GM21737 (cell line): ENCODE measurements at regions not wholly inside any gene's neighbourhood (a gene's known extent, or its start where the extent isn't known, plus 50 kb on each side); places are given as distances from the start of the nearest gene placed in this dataset.
"Not testable (repeated sequence)": the region's sequence is repeated elsewhere in the genome, so short reads cannot be mapped to it uniquely, and the experiment has no call there.

Experiments
- ATAC-seq: cut with Tn5 transposase; IDR thresholded peaks from one replicate; pipeline ENCODE4 v1.9.1; 2021; ENCODE audit warnings: mild to moderate bottlenecking, moderate library complexity; ENCODE audit not compliant: unreplicated experiment

DNA sequence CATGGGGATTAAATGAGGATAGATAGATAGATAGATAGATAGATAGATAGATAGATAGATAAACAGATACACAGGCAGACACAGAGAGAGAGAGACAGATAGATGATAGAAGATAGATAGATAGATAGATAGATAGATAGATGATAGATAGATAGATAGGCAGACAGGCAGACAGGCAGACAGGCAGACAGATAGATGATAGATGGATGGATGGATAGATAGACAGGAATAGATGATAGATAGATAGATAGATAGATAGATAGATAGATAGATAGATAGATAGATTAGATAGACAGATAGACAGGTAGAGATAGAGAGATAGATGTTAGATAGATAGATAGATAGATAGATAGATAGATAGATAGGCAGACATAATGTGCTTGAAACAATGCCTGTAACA lies 137.3 kb downstream of the MED10 start:
- not testable (repeated sequence) for ATAC-seq

DNA sequence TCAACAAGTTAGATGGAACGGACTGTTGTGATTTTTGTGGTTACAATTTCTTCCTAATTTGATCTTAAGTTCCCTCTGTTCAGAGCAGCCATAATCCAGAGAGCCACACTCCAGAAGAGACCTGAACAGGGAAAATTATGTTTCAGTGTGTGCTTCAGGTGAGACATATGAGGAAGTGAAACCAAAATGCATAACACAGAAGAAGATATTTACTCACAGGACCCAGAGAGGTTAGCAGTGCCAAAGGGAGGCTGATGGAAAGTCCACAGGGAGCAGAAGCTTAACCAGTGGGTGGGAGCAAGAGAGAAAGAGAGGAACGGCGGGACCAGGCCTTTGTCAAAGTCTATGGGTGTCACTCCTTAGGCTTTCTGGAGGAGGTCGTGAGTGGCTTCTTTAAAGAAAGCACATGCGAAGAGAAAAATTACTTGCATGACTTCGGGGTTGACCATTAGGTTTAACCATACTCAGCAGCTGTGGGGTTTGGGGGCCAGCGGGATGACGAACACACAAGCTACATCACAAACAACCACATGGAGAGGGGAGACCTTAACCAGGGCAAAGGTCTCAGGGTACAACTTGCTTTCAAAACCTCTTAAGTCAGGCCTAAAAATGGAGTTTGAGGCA lies 141.4 kb downstream of the MED10 start:
- ATAC-seq = no peak

DNA sequence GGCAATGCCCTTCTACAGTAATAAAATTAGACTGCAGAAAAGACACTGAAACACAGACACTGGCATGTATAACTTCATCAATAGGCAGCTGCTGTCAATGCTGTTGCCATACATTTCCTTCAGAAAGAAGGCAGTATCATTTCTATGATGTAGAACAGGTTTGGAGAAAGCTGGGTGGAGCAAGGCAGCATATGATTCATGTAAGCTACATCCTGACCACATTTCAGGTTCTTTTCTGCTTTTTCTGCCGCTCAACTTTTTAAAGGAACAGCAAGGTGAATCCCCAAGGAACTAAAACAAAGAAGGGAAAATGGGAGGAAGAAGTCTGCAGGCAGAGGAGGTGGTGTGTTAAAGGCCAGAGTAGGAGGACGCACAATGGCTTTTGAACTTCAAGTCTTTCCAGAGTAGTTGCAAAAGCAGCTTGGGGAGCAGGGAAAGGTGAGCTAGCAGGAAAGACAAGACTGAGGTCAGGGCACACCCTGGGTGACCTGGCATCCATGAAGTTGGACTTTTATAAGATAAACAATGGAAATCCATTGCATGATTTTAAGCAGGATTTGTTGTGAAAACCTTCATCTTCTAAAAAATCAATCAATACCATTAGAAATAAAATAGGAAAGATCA lies 142.1 kb downstream of the MED10 start:
- no peak for ATAC-seq

DNA sequence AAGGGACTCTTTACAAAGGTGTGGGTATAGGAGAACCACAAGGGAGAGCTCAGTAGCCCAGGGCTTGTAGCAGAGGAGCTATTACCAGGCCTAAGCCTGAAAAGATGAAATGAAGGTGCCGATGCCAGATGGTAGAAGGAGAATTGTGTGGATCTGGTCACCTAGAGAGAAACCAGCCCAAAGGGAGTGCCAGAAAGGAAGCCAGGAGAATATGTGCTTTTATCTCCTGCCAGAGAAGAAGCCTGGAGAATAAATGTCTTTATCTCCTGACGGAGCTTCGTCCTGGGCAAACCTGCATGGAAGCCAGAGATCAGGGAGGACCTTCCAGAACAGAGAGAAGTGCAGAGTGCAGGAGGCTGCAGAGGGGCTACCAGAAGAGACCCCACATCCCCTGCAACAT lies 142.6 kb downstream of the MED10 start:
- ATAC-seq = no peak

DNA sequence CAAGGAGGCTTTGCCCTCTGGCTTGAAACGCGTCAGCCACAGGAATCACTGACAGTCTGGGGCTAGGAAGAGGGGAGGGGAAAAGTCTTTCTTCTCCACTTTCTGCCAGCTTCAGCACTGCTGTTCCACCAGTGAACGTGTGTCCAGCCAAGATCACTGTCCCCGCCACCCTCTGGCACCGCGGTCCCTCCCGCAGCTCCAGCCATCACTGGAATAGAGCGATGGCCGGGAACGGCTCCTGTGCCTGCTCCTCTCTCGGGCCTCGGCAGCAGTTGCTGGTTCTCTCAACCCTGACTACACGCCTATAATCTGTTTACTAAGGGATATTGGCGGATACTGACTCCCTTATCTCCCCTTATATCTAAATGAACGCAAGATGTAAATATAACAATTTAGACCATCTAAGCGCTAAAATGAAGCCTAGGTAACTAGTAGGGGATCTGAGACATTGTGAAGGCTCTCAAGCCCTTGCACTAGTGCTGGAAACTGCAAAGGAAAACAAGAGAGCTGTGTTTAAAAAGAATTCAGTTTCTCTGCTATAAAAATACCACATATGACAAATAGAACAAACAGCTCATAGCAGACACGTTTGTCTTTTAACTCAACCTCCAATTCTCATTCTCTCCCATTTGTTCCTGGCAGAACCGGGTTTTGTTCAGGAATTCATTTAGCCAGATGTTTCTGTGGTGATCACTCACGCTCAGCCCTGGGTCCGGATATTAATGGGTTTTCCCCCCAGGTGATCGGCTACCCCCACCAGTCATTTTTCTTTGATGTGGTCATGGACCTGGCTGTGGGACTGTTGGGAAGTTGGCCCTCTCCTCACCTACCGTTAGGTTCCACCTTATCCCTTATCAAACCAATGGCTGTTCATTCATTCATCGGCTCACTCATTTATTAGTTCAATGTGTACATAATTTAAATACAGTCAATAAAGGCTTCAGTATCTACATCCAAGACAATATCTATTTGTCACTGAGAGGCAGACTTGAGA lies 149.8 kb downstream of the MED10 start:
- no peak for ATAC-seq

DNA sequence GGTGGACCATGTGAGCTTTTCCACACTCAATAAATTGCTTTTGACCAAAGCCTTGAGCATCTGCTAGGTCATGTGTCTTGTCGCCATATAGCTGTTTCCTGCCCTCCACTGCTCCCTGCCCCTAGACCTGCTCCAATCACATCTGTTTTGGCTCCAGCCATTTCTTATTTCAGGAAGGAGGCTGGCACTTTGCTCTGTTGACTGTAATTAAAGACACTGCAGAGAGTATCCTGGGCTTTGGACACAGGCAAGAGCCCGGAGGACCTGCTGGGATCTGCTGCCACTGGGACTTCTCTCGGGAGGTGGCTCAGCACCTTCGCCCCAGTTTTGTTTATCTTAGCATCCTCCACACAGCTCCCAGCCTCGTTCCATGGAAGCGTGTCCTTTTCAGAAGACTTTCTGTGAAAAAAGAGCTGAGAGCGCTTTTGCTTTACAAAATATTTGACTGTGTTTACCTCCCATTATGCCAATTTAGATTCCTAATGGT lies 153.2 kb downstream of the MED10 start:
- ATAC-seq = no peak

DNA sequence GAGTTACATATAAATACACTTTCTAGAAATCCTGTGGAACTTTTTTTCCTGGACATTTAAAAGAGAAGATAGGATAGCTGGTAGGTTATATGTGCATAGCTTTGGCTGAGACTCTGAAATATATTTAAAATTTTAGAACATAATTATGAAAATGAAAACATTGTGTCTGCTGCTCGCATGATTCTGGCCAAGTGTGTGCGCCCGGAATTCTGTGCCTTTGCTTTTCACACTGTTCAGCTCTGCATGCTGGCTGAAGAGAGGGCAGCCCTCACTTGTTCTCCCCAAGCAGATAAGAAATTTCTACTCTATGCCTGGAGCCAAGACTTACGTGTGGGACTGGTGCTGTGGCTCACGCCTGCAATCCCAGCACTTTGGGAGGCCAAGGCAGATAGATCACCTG lies 153.9 kb downstream of the MED10 start:
- no peak for ATAC-seq

DNA sequence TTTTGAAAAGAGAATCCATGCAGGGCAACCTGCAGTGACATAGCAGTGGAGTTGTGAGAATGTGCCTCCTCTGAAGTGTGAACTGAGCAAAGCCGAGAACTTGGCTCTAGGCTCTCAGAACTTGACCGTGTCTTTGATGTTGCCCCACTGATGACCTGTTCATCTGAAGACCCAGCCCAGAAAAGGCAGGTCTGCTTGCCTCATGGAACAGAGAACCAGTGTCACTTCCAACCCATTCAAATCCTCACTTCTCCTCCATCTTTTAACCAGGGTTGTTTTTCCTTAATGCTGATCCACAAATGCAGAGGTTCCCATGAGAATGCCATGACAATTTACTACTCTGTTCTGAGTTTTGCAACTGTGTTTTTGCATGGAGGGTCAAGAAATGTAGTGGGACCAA lies 155.4 kb downstream of the MED10 start:
- ATAC-seq = no peak

DNA sequence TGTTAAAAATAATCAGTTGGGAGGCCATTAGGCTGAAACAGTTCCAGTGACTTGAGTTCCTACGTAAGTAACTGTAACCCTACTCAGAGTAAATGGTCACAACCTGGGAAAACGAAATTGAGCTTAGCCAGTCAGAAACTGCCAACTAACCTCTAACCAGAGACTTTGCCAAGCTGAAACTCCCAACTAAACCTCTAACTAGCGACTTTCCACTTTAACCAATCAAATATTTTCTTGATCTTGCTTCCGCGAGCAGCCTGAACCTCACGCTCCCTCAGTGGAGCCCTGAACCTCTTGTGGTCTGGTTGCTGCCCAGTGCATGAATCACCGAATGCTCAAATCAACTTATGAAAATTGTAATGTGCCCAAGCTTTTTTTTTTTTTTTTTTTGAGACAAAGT lies 156.2 kb downstream of the MED10 start:
- no peak for ATAC-seq

DNA sequence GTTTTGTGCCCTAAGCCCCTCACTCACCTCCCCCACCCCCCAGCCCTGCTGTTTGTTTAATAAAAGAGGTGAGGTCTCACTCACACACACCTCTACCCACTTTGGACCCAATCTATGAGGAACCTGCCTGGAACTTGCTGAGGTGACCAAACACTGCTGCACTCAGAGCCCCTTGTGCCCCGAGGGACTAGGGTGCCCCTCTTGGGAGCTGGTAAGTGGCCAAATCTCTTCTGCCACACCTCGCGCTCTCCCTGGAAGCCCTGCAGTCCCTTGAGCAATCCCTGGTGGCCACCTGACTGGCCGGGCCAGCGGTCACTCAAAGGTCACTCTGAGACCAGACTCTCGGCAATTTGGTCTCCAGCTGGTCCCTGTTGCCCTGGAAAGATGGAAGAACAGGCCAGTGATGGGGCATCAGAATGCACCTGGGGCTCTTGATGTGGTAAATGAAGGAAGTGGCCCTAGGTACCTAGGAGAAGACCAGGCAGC lies 157.2 kb downstream of the MED10 start:
- ATAC-seq = no peak

DNA sequence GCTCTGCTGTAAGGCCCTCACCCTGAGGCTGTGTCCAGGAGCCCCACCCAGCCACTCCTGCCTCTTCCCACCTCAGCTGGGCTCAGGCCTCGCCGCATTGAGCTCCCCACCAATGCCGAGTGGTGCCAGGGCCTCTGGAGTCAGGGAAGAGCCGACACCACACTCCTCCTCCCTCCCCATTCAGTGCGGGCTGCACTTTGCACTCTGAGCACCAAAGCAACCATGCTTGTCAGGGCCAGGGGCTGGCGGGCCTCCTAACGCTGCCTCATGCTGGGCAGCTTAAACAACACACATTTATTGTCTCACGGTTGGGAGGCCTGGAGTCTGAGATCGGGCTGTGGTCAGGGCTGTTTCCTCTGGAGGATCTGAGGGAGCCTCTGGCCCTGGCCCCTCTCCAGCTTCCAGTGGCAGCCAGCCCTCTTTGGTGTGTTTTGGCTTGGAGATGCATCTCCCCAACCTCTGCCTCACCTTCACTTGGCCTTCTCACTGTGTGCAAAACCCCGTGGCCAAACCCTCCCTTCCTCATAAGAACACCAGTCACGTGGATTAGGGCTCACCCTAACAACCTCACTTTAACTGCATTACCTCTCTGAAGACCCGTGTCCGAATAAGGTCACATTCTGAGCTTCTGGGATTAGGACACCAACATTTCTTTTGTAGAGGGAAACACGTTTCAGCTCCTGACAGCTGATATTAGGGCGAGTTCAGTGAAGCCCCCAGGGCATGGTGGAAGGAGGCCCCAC lies 157.8 kb downstream of the MED10 start:
- ATAC-seq = no peak

DNA sequence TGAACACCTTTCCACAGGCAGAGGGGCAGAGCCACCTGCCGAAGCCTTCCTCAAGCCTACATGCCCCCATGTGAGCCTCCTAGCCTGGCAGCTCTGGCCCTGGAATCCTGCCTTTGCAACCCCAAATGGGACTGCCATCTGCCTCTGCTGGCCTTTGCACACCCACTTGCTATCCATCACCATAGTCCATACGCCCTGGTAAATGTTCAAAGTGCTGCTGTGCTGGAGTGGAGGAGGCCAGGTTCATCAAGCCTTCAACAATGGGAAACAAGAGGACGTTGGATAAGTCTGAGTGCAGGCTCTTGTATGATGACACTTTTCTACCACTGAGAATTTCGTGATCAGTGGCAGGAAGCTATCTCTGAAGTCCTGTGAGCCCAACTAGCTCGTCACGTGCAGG lies 159.8 kb downstream of the MED10 start:
- ATAC-seq = no peak

DNA sequence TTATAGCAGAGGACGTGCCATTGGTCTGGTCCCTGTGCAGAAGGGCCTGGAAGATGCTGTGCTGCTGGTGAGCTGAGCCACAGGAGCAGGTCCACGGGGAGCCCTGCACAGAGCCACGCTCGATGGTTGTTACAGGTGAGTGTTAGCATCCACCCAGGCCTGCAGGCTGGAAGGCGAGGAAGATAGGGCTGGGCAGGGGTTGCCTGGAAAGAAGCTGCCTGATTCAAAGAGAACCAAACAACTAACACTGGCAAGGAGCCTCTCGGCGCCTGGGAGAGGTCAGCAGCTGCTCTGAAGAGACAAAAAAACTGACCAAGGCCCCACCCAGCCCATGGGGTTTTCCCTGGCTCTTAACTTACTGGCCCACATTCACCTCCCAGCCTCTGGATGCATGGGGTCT lies 160.2 kb downstream of the MED10 start:
- ATAC-seq = no peak

DNA sequence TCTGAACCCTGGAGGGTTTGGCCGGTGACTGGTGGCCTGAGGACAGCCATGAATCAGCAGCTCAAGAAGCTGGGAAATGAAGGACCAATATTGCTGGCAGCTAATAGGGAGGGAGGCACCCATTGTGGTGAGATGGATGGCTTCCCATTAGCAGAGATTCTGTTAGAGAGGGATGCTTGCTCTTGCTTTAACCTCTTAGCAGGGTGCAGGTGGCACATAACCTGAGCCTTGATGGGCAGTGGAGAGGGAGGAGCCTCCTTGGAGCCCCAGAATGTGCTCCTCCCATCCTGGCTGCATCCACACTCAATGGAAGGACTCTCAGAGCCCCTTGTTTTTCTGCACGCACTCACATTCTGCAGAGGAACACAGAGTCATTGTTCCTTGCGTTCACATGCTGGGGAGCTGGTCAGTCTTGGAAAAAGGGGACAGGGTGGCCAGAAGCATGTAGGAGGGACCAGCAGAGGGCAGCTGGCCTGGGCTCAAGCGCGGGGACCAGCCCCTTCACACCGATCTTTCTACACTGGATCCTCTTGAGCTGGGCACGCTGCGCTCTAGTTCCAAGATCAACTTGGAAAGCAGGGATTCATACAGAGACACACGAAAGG lies 161.8 kb downstream of the MED10 start:
- ATAC-seq = no peak

DNA sequence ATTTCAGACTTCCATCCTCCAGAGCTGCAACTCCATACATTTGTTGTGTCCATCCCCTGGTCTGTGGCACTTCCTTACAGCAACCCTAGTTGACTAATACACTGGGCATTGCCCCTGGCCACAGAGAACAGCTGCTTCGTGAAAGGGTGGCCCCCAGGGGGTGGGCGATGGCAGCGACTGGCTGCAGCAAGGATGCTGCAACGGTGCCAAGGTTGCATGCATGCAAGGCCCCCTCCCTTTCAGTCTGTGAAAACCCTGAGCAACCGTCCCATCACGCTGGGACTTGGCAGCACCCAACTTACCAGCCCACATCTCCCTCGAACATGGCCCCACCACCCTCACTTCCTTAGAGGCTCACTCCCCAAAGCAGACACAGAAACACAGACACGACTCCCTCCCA lies 162.5 kb downstream of the MED10 start:
- ATAC-seq = no peak

DNA sequence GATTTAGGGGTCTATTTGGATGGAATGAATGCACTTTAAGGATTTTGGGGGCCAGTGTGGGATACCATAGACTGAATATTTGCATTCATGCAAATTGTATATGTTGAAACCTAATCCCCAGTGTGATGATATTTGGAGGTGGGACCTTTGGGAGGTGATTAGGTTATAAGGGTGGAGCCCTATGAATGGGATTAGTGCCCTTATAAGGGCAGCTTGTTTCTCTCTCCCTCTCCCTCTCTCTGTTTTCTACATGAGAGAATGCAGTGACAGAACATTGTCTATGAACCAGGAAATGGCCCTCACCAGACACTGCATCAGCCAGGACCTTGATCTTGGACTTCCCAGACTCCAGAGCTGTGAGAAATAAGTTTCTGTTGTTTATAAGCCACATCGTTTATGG lies 166.1 kb downstream of the MED10 start:
- ATAC-seq = no peak

DNA sequence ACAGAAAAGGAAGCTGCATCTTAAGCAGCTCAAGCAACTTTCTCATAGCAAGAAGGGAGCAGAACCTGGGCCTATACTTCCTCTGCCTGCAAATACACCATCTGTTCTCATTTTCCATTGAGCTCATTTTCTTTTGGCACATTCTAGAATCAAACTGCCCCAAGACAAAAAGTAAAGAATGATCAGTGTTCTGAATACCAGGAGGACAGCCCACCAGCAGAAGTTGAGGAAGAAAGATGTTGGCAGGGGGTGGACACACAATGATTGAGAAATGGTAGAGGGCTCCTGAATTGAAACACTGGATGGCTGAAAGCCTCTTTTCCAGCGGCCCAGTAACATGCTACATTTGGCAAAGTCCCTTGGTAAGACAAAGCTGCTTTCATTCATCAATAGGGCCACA lies 171.8 kb downstream of the MED10 start:
- ATAC-seq = no peak

DNA sequence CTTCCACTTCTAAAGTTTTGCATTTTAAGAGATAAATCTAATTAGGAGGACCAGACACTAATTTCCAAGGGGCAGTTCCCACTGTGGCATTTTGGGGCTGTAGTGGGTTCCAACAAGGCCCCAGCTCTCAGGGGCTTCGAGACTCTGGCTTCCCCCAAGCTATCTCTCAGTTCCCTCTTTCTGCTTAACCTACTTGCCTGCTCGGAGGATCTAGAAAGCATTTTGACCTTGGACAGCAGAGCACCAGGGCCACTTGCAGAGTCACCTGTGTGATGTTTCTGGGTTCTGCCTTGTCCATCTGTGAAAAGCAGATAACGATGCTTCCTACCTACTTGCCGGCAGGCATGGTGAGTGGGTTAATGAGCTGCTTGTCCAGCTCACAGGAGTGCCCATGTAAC lies 175.4 kb downstream of the MED10 start:
- no peak for ATAC-seq

DNA sequence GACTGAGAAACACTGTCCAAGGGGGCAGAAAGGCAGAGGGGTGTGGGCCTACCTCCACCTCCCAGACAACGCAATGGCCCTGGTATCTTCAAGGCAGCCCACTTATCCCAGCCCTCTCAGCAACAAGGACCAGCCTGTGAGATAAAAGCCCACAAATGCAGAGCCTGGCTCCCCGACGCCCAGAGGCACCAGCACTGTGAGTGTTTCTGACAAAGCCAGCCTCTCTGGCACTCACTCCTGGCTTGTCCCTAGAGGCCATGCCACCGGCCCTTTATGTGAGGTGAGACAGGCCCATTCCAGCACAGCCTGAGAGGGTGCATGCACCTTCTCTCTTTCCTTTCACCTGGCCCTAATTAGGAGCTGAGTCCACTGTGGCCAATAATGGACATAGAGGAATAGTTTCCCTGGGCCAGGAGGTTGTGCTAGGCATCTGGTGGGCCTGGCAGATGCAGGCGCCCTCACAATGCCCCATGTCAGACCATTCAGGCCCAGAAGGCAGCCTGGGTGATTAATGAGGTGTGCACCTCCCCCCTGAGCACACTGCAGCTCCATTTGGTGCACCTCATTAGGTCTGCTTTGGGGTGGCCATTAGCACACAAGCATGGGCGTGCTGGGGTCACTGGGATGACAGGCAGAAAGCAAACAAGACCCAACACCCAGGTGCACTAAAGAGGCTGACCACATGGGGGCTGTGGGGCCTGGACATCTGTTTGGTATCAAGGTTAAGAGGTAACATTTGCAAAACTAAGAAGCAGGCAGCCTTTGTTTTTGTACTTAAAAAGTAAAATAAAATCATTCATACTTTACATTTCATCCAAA lies 176.0 kb downstream of the MED10 start:
- ATAC-seq = no peak

DNA sequence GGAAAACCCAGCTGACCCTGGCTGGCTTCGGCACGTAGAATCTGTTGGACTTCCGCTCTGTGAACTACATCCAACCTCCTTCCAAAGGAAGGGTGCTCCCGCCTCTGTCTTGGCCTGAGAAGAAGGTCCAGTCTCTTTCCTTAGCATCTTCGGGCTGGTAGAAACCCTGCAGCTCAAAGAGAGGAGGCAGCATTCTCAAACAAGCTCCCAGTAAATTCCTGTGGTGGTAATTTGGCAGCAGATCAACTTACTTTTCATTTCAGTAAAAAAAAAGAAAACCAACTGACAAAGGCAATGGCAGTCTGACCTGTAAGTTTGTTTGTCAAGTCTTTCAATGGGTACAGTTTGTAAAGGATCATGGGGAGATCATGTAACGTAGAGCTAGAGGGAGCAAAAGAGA lies 176.7 kb downstream of the MED10 start:
- no peak for ATAC-seq
